GM18508 (cell line): ENCODE measurements at regions not wholly inside any gene's neighbourhood (a gene's known extent, or its start where the extent isn't known, plus 50 kb on each side); places are given as distances from the start of the nearest gene placed in this dataset.

ENCODE experiments used
- ATAC-seq: cut with Tn5 transposase; IDR thresholded peaks from one replicate; pipeline ENCODE4 v1.9.1; 2021; ENCODE audit warnings: moderate number of reproducible peaks; ENCODE audit not compliant: insufficient read depth, unreplicated experiment

GRCh38 chr10:130573446-130573845 lies 437.3 kb downstream of the GLRX3 start:
- no peak for ATAC-seq

DNA sequence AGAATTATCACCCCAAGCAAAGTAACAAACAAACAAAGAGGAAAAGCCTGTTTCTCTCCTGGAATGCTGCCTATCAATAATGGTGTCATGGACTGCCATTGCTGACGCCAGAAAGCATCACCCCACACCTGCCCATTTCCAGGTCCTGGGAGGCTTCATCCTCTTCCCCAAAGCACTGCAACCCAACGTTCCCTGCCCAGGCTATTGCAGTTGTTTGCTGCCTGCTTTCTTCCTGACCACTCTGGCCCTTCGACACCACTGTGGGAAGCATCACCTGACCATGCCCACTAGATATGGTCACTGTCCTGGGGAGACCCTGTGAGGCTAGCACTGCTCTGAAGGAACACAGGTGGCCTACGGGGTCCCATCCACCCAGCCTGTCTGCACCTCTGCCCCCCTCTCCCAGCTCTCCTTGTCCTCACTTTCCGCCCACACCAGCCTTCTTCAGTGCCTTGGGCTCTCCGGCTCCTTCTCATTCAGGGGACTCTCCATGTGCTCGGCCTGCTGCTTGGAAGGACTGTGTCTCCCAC lies 439.6 kb downstream of the GLRX3 start:
- no peak for ATAC-seq

DNA sequence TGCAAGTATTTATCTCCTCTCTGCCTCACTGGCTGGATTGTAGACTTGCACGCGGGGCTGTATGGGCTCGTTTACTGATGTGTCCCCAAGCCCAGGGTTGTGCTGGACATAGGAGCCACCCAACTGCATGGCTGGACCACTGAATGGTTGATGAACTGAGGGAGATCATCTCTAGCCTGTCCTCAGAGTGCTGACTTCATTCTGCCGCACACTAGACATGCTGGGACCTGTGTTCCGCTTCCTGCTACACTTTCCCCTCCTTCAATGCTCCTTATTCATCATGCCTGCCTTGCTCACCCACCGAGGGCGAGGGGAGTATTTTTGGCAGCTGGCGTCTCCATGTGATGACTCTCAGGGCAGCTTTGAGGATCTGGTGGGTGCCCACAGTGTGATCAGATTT lies 440.2 kb downstream of the GLRX3 start:
- ATAC-seq, result no peak

GRCh38 chr10:130577039-130577438 lies 440.8 kb downstream of the GLRX3 start:
- ATAC-seq, result no peak

GRCh38 chr10:130578532-130579289 lies 442.5 kb downstream of the GLRX3 start:
- no peak for ATAC-seq

DNA sequence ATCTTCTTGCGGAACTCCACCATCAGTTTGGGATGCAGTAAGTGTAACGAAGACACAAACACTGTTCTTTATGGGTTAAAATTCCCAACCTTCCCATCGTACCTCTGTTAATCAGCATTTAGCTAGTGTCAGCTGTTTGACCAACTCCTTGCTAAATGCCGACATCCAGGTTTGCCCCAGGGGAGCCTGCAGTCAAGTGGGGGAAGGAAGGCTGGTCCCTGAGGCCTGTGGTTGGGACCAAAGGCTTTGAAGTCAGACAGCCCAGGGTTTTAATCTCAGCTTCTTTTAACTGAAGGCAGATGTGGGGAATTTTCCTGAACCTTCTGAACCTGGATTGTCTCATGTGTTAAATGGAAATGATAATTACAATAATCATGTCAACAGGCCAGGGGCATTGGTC lies 443.7 kb downstream of the GLRX3 start:
- no peak for ATAC-seq

DNA sequence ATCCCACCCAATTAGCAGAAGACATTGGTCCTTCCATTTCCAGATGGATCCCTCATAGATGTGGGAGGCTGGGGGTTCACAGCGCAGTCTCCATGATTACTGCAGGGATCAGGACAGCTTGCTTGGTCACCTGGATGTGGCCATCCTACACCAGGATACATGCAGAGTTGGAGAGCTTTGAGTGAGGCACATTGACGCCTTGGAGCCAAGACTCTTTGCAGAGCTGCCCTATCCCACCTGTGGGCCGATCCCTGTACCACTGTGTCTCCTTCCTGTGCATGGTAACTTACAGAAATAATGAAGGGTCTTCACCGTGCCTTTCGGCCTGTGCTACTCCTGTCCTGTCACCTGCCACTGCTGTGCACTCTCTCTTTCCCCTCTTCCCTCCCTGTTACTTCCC lies 444.8 kb downstream of the GLRX3 start:
- ATAC-seq, result no peak

GRCh38 chr10:130587718-130588117 lies 451.5 kb downstream of the GLRX3 start:
- no peak for ATAC-seq

DNA sequence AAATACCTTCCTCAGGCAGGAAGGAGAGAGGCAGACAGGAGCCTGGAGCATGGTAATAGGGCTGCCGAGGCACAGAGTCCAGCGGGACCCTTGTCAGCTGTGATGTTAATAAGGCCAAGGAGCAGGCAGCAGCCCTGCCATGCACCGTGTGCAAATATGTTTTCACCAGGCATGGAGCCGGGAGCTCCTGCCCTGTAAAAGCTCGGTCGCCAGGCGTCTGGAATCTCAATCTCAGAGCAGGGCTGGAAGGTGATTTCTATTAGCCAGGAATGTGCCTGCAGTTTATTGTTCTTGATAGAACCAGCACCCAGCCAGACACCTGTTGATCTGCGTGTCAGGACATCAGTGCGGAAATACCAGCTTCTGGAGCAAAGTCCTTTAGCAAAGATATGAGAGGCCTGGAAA lies 469.8 kb downstream of the GLRX3 start:
- ATAC-seq, result no peak

- ATAC-seq, result no peak
Measured at GRCh38 chr10:130607366-130607765, 471.2 kb downstream of the GLRX3 start.

GRCh38 chr10:130611239-130611638 lies 475.0 kb downstream of the GLRX3 start:
- ATAC-seq, result no peak

DNA sequence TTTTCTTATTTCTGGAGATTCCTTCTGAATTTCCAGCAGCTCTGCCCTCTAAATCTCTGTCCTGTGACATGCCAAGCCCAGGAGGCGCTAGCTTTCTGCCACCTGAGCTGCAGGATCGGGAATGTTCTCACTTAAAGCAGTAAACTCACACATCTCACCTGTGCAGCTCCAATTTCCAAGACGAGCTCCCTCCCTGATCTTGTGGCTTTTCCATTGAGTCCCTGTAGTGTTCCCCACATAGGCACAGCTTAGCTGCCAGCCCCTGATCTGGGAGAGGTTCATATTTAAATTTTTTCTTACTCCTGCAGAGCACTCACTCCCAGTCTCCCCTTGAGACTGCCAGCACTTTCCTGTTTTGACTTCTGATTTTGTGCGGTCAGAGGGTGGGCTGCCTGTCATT lies 479.3 kb downstream of the GLRX3 start:
- no peak for ATAC-seq

- ATAC-seq, result no peak
Measured at GRCh38 chr10:130617985-130618384, 481.8 kb downstream of the GLRX3 start.

DNA sequence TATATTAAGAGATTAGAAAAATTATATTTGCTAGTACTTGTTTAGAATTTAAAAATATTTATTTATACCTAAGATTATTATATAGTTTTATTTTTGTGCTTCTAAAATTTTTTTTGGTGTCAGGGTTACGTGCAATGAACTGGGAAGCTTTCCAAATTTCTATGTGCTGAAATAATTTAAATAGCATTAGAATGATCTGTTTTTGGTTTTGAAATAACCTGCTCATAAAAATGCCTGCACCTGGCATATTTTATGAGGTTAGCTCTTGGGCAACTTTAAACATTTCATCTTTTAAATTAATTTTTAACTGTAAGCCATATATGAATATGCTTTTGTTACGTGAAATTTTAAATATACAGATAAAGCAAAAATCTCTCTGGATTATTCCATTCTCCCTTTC lies 482.5 kb downstream of the GLRX3 start:
- ATAC-seq, result no peak

DNA sequence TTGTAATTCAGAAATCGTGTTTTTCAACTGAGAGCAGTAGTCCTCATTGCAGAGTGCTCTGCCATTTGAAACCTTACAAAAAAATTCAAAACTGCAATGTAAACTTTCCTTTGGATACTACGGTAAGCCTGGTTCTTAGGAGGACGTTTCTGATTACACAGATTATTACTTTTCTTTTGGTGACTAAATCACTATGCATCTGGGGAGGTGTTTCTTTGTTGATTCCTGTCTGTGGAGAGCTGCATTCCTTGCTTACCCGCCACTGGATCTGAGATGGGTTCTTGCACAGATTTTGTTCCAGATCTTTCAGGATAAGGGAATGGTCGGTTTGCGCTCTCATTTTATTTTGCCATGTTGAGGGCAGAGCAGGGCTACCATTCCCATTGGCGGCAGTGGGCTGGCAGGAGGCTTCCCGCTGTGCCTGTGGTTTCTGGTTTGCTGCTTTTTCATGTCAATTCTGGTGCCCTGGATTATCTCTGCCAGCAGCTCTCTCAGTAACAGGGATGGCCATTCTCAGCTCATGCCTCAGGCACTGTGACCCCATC lies 485.1 kb downstream of the GLRX3 start:
- no peak for ATAC-seq

- ATAC-seq, result no peak
Measured at GRCh38 chr10:130623680-130624267, 487.6 kb downstream of the GLRX3 start.

GRCh38 chr10:130627346-130628045 lies 491.3 kb downstream of the GLRX3 start:
- no peak for ATAC-seq

DNA sequence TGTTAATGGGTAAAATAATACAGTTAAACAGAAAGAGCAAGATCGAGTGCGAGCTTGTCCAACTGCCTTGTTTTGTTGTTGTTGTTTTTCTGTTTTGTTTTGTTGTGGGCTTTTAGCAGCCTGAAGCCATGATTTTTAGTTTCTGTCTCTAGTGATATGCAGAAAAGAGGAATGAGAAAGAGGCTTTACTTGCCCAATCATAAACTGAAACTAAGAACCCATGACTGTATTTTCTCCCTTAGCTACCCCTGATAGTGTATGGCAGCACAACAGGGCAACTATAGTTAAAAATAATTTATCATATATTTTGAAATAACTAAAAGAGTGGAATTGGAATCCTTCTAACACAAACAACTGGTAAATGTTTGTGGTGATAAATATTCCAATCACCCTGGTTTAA lies 493.9 kb downstream of the GLRX3 start:
- ATAC-seq, result no peak

DNA sequence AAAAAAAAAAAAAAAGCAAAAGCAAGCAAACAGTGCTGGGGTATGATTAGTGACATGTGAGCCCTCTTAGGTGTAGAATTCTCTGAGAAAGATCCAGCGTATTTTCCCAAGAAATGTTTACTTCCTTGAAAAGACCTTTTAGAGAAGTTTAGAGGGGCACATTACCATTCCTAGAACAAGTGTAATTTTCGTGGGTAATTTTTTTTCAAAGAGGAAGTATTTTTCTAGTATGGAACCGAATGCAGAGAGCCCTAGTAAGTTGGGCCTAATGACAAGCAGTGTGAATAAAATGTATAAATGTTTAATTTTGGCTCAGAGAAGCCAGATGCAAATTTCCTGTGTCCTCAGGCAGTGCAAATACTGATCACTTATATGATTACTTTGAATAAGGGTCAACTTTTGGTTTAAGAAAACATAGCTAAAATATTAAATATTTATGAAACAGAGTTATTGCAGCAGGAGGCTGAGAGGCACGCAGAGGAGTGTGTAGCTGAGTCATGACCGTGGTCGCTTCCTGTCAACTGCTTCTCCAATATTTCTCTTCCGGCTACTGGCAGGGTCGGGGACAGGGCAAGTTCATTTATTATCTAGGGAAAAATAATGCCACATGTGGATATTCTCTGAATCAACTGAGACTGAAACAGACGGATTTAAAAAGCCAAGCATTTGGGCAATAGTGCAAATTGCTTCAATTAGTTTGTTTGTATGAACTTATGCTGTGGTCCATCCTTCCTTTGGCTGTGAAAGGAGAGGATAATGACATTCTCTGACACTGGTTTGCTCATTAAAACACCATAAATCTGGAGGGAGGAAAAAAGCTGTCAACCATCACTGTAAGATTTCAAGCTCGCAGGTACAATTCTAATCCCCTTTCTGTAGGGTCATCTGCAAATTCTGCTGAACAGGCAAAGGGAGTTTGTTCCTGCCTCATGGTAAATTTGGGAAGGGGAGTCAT lies 495.2 kb downstream of the GLRX3 start:
- ATAC-seq, result no peak

DNA sequence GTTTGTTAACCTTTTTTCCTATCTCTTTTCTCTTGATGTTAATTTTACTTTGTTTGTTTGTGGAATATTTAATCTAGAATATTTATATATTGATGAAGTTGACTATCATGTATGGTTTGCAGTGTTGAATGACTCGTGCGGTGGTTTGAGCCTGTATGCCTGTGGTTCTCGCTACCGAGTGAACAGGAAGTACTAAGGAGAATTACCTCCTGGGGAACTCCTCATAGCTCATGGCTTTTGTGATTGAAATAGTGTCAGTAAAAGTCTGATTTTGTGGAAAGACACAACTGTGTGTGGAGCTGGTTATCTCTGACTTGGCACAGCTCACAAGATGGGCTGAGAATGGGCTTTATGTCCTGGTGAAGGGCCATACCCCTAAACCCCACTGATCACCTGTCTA lies 498.6 kb downstream of the GLRX3 start:
- ATAC-seq, result no peak
